IMR-90 (cell line): ENCODE measurements at regions not wholly inside any gene's neighbourhood (a gene's known extent, or its start where the extent isn't known, plus 50 kb on each side); places are given as distances from the start of the nearest gene placed in this dataset.

Source experiments
- ATAC-seq: fragments of 200-7000 bp; cut with Tn5 transposase; 2 replicates; pipeline ENCODE4 v1.9.1; 2020; ENCODE audit warnings: low read depth, mild to moderate bottlenecking, moderate library complexity
- BruUV-seq: library from RNA; stranded (reverse); fragments of 400-500 nt; replicated peaks from 2 replicates; lab custom pipeline; 2021; lab: Mats Ljungman, UMichigan
- CTCF ChIA-PET: fragments of 300-600 bp; formaldehyde crosslinking; extraction: SDS; loops from one replicate; lab custom pipeline; 2021; ENCODE audit warnings: antibody characterized with exemption; lab: Yijun Ruan, JAX
- POLR2A ChIA-PET: fragments of 300-600 bp; sonication (Branson Sonifier 250); formaldehyde crosslinking; loops from one replicate; lab custom pipeline; 2022; ENCODE audit warnings: antibody characterized with exemption; ENCODE audit not compliant: unreplicated experiment; lab: Charles Lee
- DNase-seq: peaks from one replicate; pipeline ENCODE4 v3.0.0; 2013
- H2AFZ ChIP-seq: replicated peaks from 2 replicates; pipeline ENCODE3; 2013; ENCODE audit warnings: low read length, mild to moderate bottlenecking; ENCODE audit not compliant: poor library complexity
- H2AK5ac ChIP-seq: 2 replicates; pipeline ENCODE4 v1.6.1; 2013; ENCODE audit warnings: low read depth, low read length, inconsistent platforms
- H2AK9ac ChIP-seq: replicated peaks from 2 replicates; pipeline ENCODE3; 2013; ENCODE audit warnings: mild to moderate bottlenecking, low read depth, low read length, moderate library complexity; ENCODE audit not compliant: poor library complexity
- H2BK120ac ChIP-seq: 2 replicates; pipeline ENCODE4 v1.6.1; 2013; ENCODE audit warnings: low read depth, low read length, inconsistent platforms
- H2BK15ac ChIP-seq: 3 replicates; pipeline ENCODE4 v1.6.1; 2013; ENCODE audit warnings: low read depth, low read length, inconsistent platforms
- H2BK20ac ChIP-seq: 2 replicates; pipeline ENCODE4 v1.6.1; 2013; ENCODE audit warnings: low read depth, mild to moderate bottlenecking, inconsistent platforms, low read length, moderate library complexity
- H2BK5ac ChIP-seq: 2 replicates; pipeline ENCODE4 v1.6.1; 2013; ENCODE audit warnings: mild to moderate bottlenecking, low read depth, low read length, inconsistent platforms; ENCODE audit not compliant: poor library complexity, severe bottlenecking
- H3K14ac ChIP-seq: replicated peaks from 2 replicates; pipeline ENCODE4 v1.6.1; 2013; ENCODE audit warnings: low read depth, low read length, inconsistent platforms
- H3K18ac ChIP-seq: 2 replicates; pipeline ENCODE4 v1.6.1; 2013; ENCODE audit warnings: low read depth, low read length, control low read depth
- H3K23ac ChIP-seq: 2 replicates; pipeline ENCODE4 v1.6.1; 2013; ENCODE audit warnings: low read depth, low read length, inconsistent platforms
- H3K27ac ChIP-seq: 2 replicates; pipeline ENCODE4 v1.5.1; 2013; ENCODE audit warnings: mild to moderate bottlenecking, control low read depth, low read length; ENCODE audit not compliant: insufficient read depth
- H3K27me3 ChIP-seq: 2 replicates; pipeline ENCODE4 v1.6.1; 2013; ENCODE audit warnings: low read length; ENCODE audit not compliant: control insufficient read depth, insufficient read depth
- H3K36me3 ChIP-seq: 2 replicates; pipeline ENCODE4 v1.6.1; 2013; ENCODE audit warnings: low read length, mixed read lengths; ENCODE audit not compliant: control insufficient read depth, insufficient read depth
- H3K4ac ChIP-seq: 2 replicates; pipeline ENCODE4 v1.6.1; 2013; ENCODE audit warnings: low read depth, low read length, inconsistent platforms
- H3K4me1 ChIP-seq: 2 replicates; pipeline ENCODE4 v1.6.1; 2013; ENCODE audit warnings: low read length, mixed read lengths; ENCODE audit not compliant: control insufficient read depth, insufficient read depth
- H3K4me2 ChIP-seq: 2 replicates; pipeline ENCODE4 v1.6.1; 2013; ENCODE audit warnings: low read depth, mild to moderate bottlenecking, control low read depth, low read length, moderate library complexity
- H3K4me3 ChIP-seq: 2 replicates; pipeline ENCODE4 v1.5.1; 2013; ENCODE audit warnings: low read depth, mild to moderate bottlenecking, control low read depth, low read length, moderate library complexity; ENCODE audit not compliant: insufficient read depth
- H3K56ac ChIP-seq: 2 replicates; pipeline ENCODE4 v1.6.1; 2013; ENCODE audit warnings: low read length, inconsistent platforms; ENCODE audit not compliant: insufficient read depth; ENCODE audit errors: extremely low read depth
- H3K79me1 ChIP-seq, 2 experiments: 2 replicates each; pipeline ENCODE4 v1.6.1; 2013; ENCODE audit warnings: low read length in 2 of 2, inconsistent platforms in 1 of 2, low read depth in 1 of 2
- H3K9ac ChIP-seq: 2 replicates; pipeline ENCODE4 v1.6.1; 2013; ENCODE audit warnings: low read depth, low read length, control low read depth
- H3K9me1 ChIP-seq: 2 replicates; pipeline ENCODE4 v1.6.1; 2013; ENCODE audit warnings: low read length, inconsistent platforms; ENCODE audit not compliant: insufficient read depth
- H3K9me3 ChIP-seq: 2 replicates; pipeline ENCODE4 v1.6.1; 2013; ENCODE audit warnings: low read length; ENCODE audit not compliant: control insufficient read depth, insufficient read depth
- H4K20me1 ChIP-seq: 2 replicates; pipeline ENCODE4 v1.6.1; 2013; ENCODE audit warnings: low read length, inconsistent platforms; ENCODE audit not compliant: insufficient read depth
- H4K5ac ChIP-seq: 2 replicates; pipeline ENCODE4 v1.6.1; 2013; ENCODE audit warnings: mild to moderate bottlenecking, low read depth, low read length, control low read depth
- H4K8ac ChIP-seq, 2 experiments: 2 replicates each; pipeline ENCODE4 v1.6.1; 2013; ENCODE audit warnings: low read depth in 2 of 2, low read length in 2 of 2, control low read depth in 1 of 2, inconsistent platforms in 1 of 2
- H4K91ac ChIP-seq: 2 replicates; pipeline ENCODE4 v1.6.1; 2013; ENCODE audit warnings: low read depth, low read length, inconsistent platforms; ENCODE audit not compliant: insufficient read depth
- CEBPB ChIP-seq: IDR thresholded peaks from 2 replicates; pipeline ENCODE4 v1.6.1; 2012; ENCODE audit warnings: low read depth, low read length, improper control_type of control experiment
- CHD1 ChIP-seq: IDR thresholded peaks from 2 replicates; pipeline ENCODE4 v1.6.1; 2012; ENCODE audit warnings: low read depth, low read length, improper control_type of control experiment
- RAD21 ChIP-seq: IDR thresholded peaks from 2 replicates; pipeline ENCODE4 v1.6.1; 2012; ENCODE audit warnings: low read length, improper control_type of control experiment
- WGBS, 2 experiments: methylation state at CpG; one replicate each; pipeline versions ENCODE4 v1.1.5 to v1.1.7; 2013; ENCODE audit warnings: missing lambda C conversion rate in 2 of 2; ENCODE audit not compliant: insufficient read length in 1 of 2; ENCODE audit errors: extremely low coverage in 2 of 2; 5-methylcytosine and 5-hydroxymethylcytosine counted together
- dilution Hi-C: fragments of 300-500 bp; cut with HindIII; formaldehyde crosslinking; loops from one replicate; pipeline ENCODE4 v1.14.3; 2018; ENCODE audit warnings: low sequenced_read_pairs; ENCODE audit not compliant: unreplicated experiment
- in situ Hi-C: fragments of 300-500 bp; cut with MboI; formaldehyde crosslinking; loops from 3 replicates; pipeline ENCODE4 v1.14.3; 2019; ENCODE audit warnings: low sequenced_read_pairs, inconsistent platforms, mixed read lengths
- intact Hi-C: fragments of 100-400 bp; cut with micrococcal nuclease; formaldehyde crosslinking; loops from 2 replicates; pipeline ENCODE4 v1.10.0; 2022

- H3K9me3 ChIP-seq = no peaks in the 10 kb centered on the region
- intact Hi-C loops = no loop called here
- ChIA-PET CTCF (no interaction called here), POLR2A (no interaction called here)
- in situ Hi-C loops = no loop called here
- H4K5ac ChIP-seq = no peak overlapping the region
- H3K4me1 ChIP-seq = no peaks in the 10 kb centered on the region
- H2AK9ac ChIP-seq = no peak overlapping the region
- no peak overlapping the region for H3K23ac ChIP-seq
- no peak overlapping the region for H3K9ac ChIP-seq
- H3K27ac ChIP-seq = no peak overlapping the region
- H2BK15ac ChIP-seq = no peak overlapping the region
- H3K4ac ChIP-seq = no peak overlapping the region
- WGBS, 2 experiments = no CpG with 5 or more reads among the region's 5 CpGs
- no peak overlapping the region for H2BK120ac ChIP-seq
- no peak overlapping the region for H3K56ac ChIP-seq
- no peak overlapping the region for H4K91ac ChIP-seq
- no peak overlapping the region for H2AFZ ChIP-seq
- BruUV-seq = no TSS peak
- H2BK20ac ChIP-seq = no peak overlapping the region
- no peak for ATAC-seq
- H2BK5ac ChIP-seq = no peak overlapping the region
- H3K18ac ChIP-seq = no peak overlapping the region
- H3K36me3 ChIP-seq = no peaks in the 10 kb centered on the region
- no peak overlapping the region for H2AK5ac ChIP-seq
- H3K4me3 ChIP-seq = no peak overlapping the region
- TF ChIP-seq RAD21 (no peak), CEBPB (no peak), CHD1 (no peak)
- H3K4me2 ChIP-seq = no peak overlapping the region
- DNase-seq = no peak
- H3K79me1 ChIP-seq = no peaks in the 10 kb centered on the region
- no peak overlapping the region for H4K8ac ChIP-seq
- no peaks in the 10 kb centered on the region for H3K9me1 ChIP-seq
- dilution Hi-C loops = no loop called here
- no peaks in the 10 kb centered on the region for H3K27me3 ChIP-seq
- no peak overlapping the region for H3K14ac ChIP-seq
- H4K20me1 ChIP-seq = no peaks in the 10 kb centered on the region
Measured at GRCh38 chr20:24111858-24112257, 123.3 kb upstream of the GGTLC1 start.
